ENCODE measurements at regions not wholly inside any gene's neighbourhood (a gene's known extent, or its start where the extent isn't known, plus 50 kb on each side); places are given as distances from the start of the nearest gene placed in this dataset.

- TF ChIP-seq CTCF (IDR thresholded peaks at IDR 0.05; ENCODE audit: insufficient read depth, low read length, poor library complexity, severe bottlenecking) (no peak), EZH2phosphoT487 (conservative IDR thresholded peaks at IDR 0.05; ENCODE audit: low read length) (no peak)
These were observed 1161.1 kb upstream of the CITED2 start for GRCh38 chr6:140535511-140535910.
